ENCODE measurements at regions not wholly inside any gene's neighbourhood (a gene's known extent, or its start where the extent isn't known, plus 50 kb on each side); places are given as distances from the start of the nearest gene placed in this dataset.

DNA sequence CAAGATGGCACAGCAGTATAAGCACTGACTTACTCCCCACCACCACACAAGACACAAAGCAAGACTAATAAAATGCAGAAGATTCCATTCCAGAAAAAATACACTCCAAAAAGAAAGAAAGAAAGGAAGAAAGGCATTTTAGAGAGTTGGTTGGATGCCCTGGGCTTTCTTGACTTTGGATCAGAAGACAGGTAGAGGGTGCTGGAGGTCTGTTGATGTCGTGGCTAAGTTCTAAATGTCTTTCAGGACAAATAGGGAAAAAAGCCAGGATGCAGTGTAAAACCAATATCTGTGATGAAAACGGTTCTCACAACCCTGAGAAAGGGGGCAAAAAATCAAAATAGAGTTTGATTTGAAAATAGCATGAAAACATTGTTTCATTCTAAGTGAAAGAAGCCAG is 555.2 kb upstream of the PRKX start:
- TF ChIP-seq ARNTL (CRISPR knock-in tag; IDR thresholded peaks at IDR 0.05; ENCODE audit: borderline replicate concordance, low read depth) (no peak), RARB (CRISPR knock-in tag; IDR thresholded peaks at IDR 0.05) (no peak), TOX (CRISPR knock-in tag; IDR thresholded peaks at IDR 0.05; ENCODE audit: borderline replicate concordance) (no peak), TCF4 (CRISPR knock-in tag; IDR thresholded peaks at IDR 0.05; ENCODE audit: borderline replicate concordance) (no peak), ZFP30 (CRISPR knock-in tag; IDR thresholded peaks at IDR 0.05) (no peak), ZFP3 (CRISPR knock-in tag; IDR thresholded peaks at IDR 0.05) (no peak), GLIS3 (CRISPR knock-in tag; IDR thresholded peaks at IDR 0.05) (no peak), OSR1 (CRISPR knock-in tag; IDR thresholded peaks at IDR 0.05) (no peak), ISL1 (CRISPR knock-in tag; IDR thresholded peaks at IDR 0.05) (no peak)
- TF ChIP-seq, protein P1, sequence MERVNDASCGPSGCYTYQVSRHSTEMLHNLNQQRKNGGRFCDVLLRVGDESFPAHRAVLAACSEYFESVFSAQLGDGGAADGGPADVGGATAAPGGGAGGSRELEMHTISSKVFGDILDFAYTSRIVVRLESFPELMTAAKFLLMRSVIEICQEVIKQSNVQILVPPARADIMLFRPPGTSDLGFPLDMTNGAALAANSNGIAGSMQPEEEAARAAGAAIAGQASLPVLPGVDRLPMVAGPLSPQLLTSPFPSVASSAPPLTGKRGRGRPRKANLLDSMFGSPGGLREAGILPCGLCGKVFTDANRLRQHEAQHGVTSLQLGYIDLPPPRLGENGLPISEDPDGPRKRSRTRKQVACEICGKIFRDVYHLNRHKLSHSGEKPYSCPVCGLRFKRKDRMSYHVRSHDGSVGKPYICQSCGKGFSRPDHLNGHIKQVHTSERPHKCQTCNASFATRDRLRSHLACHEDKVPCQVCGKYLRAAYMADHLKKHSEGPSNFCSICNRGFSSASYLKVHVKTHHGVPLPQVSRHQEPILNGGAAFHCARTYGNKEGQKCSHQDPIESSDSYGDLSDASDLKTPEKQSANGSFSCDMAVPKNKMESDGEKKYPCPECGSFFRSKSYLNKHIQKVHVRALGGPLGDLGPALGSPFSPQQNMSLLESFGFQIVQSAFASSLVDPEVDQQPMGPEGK (CRISPR knock-in tag; IDR thresholded peaks at IDR 0.05; ENCODE audit: borderline replicate concordance): no peak
- TF ChIP-seq, protein P2, sequence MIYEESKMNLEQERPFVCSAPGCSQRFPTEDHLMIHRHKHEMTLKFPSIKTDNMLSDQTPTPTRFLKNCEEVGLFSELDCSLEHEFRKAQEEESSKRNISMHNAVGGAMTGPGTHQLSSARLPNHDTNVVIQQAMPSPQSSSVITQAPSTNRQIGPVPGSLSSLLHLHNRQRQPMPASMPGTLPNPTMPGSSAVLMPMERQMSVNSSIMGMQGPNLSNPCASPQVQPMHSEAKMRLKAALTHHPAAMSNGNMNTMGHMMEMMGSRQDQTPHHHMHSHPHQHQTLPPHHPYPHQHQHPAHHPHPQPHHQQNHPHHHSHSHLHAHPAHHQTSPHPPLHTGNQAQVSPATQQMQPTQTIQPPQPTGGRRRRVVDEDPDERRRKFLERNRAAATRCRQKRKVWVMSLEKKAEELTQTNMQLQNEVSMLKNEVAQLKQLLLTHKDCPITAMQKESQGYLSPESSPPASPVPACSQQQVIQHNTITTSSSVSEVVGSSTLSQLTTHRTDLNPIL (CRISPR knock-in tag; IDR thresholded peaks at IDR 0.05; ENCODE audit: low read depth): no peak
- TF ChIP-seq, protein P3, sequence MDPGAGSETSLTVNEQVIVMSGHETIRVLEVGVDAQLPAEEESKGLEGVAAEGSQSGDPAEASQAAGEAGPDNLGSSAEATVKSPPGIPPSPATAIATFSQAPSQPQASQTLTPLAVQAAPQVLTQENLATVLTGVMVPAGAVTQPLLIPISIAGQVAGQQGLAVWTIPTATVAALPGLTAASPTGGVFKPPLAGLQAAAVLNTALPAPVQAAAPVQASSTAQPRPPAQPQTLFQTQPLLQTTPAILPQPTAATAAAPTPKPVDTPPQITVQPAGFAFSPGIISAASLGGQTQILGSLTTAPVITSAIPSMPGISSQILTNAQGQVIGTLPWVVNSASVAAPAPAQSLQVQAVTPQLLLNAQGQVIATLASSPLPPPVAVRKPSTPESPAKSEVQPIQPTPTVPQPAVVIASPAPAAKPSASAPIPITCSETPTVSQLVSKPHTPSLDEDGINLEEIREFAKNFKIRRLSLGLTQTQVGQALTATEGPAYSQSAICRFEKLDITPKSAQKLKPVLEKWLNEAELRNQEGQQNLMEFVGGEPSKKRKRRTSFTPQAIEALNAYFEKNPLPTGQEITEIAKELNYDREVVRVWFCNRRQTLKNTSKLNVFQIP (CRISPR knock-in tag; IDR thresholded peaks at IDR 0.05; ENCODE audit: borderline replicate concordance, low read depth): no peak
